Suppressor macrophage treated with lipopolysaccharide for 4 hours (primary cell): ENCODE measurements at regions not wholly inside any gene's neighbourhood (a gene's known extent, or its start where the extent isn't known, plus 50 kb on each side); places are given as distances from the start of the nearest gene placed in this dataset.
A peak's percentile ranks its signal among the peaks of the same experiment; 100 is the strongest.

Source experiments
- DNase-seq: peaks from one replicate; pipeline ENCODE4 v3.0.0-alpha.2; 2020

DNA sequence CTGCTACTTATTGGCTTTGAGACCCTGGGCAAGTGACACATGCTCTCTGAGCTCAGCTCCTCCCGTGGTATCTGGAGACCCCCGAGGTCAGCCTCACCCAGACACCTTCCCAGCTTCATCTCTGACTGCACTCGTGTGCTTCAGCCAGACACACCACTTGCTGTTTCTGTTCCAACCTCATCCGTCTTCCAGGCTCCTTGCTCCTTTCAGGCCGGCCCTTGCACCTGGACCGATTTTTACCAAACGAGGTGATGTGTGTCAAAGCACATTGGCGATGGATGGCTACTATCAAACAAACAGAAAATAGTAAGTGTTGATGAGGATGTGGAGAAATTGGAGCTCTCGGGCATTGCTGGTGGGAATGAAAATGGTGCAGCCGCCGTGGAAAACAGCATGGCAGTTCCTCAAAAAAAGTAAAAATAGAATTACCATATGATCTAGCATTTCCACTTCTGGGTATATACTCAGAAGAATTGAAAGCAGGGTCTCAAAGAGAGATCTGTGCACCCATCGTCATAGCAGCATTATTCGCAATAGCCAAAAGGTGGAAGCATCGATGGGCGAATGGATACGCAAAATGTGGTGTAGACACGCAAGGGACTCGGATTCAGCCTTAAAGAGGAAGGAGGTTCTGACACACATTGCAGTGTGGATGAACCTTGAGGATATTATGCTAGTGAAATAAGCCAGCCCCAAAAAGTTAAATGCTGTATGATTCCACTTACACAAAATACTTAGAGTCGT lies 96.1 kb upstream of the IER5L start:
- no peak for DNase-seq

GRCh38 chr9:129273136-129273895 lies 95.3 kb upstream of the IER5L start:
- DNase-seq = no peak

GRCh38 chr9:129272348-129273025 lies 94.4 kb upstream of the IER5L start:
- no peak for DNase-seq

GRCh38 chr9:129270903-129271431 lies 92.9 kb upstream of the IER5L start:
- peak; percentile 53 for DNase-seq

- no peak for DNase-seq
Measured at GRCh38 chr9:129270205-129270604, 92.1 kb upstream of the IER5L start.

GRCh38 chr9:129267141-129267540 lies 89.1 kb upstream of the IER5L start:
- DNase-seq = no peak

DNA sequence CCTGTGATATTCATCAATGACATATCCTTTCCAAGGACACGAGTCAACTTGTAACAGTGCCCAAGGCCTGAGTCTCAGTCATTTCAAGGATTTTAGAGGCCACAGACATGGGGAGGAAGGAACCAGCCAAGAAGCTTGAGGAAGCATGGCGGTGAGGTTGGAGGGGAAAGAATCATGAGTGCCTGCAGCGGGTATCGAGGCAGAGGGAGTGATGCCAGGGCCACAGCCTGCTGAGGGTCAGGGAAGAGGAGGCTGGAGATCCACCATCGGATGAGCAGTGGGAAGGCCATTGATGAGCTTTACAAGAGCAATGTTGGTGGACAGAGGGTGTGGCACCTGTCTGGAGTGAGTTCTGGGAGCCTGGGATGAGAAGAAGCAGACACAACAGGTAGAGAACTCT lies 88.5 kb upstream of the IER5L start:
- DNase-seq = no peak

DNA sequence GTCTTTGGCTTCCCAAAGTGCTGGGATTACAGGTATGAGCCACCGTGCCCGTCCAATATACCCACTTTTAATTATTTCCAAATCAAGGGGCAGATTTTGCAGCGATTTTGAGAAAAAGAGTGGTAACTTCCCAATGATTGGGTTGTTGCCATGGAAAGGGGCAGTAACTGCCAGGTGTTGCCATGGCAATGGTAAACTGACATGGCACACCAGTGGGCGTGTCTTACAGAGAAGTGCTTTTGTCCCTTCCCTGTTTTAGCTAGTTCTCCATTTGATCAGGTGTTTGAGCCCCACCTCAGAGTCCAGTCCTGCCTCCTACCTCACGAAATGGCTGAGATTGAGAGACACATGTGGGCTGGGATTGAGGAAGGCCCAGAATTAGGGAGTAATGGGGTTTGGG lies 86.3 kb upstream of the IER5L start:
- no peak for DNase-seq

- DNase-seq = no peak
Measured at GRCh38 chr9:129263836-129264235, 85.8 kb upstream of the IER5L start.

DNA sequence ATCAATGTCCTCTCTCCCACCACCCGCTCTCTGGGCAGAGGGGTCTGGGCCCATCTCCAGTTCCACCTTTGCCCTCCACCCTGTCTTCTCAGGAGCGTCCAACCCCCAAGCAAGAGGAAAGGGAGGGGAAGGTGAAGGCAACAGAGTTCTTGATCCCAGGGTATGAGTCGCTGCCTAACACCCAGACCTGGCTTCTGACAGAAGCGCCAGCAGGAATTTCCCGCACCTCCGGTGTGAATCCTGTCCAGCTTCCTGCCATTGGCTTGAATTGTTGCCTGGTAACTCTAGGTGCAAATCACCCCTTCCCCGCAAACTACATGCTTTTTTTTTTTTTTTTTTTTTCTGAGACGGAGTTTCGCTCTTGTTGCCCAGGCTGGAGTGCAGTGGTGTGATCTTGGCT lies 84.2 kb upstream of the IER5L start:
- DNase-seq = no peak

DNA sequence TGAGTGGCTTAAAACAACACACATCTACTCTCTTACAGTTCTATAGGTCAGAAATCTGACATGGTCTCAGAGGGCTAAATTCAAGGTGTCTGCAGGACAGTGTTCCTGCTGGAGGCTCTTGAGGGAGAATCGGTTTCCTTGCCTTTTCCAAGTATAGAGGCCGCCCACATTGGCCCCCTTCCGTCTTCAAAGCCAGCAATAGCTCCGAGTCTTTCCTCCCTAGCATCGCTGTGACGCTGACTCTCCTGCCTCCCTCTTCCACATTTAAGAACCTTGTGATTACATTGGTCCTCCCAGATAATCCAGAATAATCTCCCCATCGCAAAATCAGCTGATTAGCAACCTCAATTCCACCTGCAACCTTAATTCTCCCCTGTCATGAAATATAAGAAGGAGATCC lies 81.3 kb upstream of the IER5L start:
- DNase-seq = no peak

- no peak for DNase-seq
Measured at GRCh38 chr9:129258823-129259301, 80.8 kb upstream of the IER5L start.

GRCh38 chr9:129258124-129258822 lies 80.2 kb upstream of the IER5L start:
- peak; percentile 89 for DNase-seq

DNA sequence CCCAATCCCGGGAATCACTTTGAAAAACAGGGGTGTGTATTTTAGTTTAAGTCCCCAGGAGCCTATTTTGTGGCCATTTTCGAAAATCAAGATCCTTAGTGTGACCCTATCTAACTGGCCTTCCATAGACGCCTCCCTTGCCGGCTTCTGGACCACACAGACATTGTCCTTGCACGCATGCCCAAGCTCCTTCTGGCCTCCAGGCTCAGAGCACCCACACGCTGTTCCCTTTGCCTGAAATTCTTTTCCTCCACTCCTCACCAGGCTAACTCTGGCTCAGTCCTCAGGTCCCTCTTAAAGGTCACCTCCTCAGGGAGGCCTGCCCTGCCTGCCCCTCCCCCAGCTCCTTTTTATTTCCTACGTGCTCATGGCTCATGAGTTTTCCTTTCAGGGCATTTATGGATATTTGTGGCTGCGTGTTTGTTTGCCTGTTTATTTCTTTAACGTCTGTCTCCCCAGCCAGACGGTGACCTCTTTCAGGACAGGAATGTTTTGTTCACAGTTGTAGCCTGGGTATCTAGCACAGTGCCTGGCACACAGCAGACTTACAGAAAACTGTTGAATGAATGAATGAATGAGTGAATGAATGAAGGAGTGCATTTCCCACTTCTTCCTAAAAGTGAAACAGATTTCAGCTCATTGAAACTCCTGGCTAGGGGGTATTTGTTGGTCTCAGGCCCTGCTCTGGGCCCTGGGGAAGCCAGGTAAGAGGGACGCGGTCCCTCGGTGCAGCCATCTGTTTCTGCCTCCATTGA lies 79.1 kb upstream of the IER5L start:
- no peak for DNase-seq

DNA sequence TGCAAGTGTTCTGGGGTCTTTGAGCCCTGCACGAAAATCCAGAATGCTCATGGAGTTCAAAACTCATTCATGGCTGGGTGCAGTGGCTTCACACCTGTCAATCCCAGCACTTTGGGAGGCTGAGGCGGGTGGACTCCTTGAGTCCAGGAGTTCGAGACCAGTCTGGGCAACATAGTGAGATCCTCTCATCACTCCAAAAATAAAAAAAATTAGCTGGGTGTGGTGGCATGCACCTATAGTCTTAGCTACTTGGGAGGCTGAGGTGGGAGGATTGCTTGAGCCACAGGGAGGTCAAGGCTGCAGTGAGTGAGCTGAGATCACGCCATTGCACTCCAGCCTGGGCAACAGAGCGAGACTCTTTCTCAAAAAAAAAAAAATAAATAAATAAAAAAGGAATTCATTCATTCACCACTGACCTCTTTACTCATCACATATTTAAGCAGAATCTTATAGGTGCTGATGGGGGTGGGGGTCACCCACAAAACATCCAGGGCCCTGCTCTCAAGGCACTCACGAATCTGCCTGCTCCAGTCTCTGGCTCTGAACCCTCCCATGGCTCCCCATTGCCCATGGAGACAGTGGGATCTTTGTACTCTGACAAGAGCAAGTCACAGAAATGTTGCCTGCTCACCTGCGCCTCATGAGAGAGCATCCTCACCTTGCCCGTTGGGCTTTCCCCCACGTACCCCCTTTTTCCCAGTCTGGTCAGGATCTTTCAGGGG lies 76.7 kb upstream of the IER5L start:
- DNase-seq = no peak

DNA sequence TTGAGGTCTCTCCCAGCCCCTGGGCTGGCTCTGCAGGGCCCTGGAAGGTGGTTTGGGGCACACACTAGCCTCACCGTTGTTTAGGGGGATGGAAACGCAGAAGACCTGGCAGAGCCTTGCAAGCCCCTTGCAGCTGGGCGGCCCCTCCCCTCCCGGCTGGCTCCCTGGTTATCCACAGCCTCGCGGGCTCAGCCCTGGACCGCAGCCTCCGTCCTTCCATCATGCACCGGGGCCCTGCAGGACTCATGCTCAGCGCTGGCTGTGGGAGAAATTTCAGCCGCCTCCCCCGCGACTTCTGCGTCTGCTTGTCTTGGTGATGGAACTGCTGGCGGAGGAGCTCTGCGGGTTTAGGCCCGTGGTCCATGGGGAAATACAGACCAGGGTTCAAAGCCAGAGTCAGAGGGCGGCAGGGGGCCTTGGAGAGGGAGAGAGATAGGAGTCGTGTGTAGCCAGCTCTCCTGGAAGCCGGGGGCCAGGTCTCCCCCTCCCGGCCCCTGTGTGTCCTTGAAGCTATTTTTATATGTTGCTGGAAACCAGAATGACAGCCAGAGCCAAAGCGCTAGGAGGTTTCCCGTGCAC lies 75.8 kb upstream of the IER5L start:
- DNase-seq = no peak

DNA sequence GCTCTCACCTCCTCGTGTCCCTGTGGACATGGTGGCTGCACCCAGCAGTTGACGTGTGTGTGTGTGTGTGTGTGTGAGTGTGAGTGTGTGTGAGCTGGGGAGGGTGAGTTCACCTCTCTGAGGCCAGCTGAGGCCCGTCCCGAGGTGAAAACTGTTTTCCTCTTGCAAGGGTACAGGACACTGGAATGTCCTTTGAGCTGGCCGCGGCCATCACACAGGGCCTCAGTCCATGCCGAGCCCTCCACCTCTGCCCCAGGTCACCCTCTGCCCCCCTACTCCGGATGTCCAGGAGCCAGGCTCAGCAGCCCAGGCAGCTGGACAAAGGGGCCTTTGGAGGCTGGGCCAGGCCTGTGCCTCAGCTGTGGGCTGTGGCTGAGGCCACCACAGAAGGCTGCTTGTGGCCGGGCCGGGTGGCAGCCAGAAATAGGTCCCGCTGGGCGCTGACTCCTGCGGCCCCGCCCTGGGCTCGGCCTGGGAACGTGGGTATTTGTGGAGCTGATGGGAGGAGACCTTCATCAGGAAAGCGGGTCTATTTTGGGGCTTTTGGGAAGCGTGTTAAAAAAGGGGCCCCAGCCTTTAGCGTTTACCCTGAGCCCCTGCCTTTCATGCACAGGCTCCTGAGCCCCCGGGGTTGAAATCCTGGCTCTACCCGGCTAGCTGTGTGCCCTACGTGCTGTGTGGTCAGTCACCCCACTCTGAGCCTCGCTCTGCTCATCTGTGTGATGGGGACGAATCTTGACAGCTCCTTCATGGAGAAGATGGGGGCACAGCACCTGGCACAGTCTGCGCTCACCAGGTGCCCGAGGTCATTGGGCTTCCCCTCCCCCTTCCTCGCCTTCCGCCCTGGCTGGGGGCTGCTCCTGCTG lies 75.1 kb upstream of the IER5L start:
- DNase-seq = no peak

DNA sequence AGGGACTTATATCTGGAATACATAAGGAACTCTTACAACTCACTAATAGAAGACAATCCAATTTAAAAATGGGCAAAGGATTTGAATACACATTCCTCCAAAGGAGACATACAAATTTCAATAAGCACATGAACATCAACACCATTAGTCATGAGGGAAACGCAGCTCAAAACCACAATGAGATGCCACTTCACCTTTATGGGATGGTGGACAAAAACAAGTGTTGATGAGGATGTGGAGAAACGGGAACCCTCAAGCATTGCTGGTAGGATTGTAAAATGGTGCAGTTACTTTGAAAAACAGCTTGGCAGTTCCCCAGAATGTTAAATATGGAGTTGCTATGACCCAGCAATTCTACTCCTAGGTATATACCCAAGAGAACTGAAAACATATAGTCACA lies 72.7 kb upstream of the IER5L start:
- peak; percentile 11 for DNase-seq

DNA sequence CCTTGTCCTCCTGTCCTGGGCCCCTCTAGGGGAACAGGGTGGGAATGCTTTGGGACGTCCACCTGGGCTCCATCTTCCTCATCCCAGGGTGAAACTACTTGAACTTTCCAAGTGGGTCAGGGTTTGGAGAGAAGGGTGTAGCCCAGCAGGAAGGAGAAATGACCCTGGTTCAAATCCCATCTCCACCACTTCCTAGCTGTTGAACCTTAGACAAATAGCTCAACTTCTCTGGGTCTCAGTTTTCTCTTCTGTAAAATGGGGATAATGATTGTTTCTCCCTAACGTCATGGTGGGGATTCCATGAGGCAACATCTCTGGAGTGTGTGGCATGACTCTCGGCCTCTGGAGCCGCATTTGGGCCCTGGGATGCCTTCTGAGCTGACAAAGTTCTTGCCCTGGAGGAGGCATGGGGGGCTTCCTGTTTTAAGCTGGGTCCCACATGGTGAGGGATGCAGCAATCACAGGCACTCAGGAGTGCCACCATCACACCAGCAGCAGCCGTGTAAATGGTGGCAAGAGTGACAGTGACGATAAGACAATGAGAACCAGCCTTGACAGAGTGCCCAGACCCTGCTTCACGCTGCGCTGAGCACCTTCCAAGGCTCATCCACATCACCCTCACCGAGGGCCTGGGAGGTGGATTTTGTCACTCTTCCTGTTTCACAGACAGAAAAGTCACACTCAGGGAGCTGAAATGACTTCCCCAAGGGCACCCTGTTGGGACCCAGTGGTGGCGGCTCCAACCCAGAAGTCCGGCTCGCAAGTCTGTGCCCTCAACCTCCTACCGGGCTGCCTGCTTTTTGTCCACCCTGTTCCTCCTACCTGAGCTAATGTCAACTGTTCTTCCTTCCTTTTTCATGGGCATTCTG lies 69.5 kb upstream of the IER5L start:
- no peak for DNase-seq
